HG03097 (cell line): ENCODE measurements at regions not wholly inside any gene's neighbourhood (a gene's known extent, or its start where the extent isn't known, plus 50 kb on each side); places are given as distances from the start of the nearest gene placed in this dataset.
"Not testable (repeated sequence)": the region's sequence is repeated elsewhere in the genome, so short reads cannot be mapped to it uniquely, and the experiment has no call there.

ENCODE experiments used
- ATAC-seq: cut with Tn5 transposase; IDR thresholded peaks from one replicate; pipeline ENCODE4 v1.9.1; 2021; ENCODE audit not compliant: unreplicated experiment, low FRiP score

GRCh38 chr22:48497743-48498520, 1329.7 kb downstream of the BRD1 start:
- ATAC-seq = not testable (repeated sequence)

- ATAC-seq = no peak
Observed at GRCh38 chr22:48496987-48497650, 1330.6 kb downstream of the BRD1 start.

GRCh38 chr22:48496226-48496845, 1331.3 kb downstream of the BRD1 start:
- no peak for ATAC-seq

DNA sequence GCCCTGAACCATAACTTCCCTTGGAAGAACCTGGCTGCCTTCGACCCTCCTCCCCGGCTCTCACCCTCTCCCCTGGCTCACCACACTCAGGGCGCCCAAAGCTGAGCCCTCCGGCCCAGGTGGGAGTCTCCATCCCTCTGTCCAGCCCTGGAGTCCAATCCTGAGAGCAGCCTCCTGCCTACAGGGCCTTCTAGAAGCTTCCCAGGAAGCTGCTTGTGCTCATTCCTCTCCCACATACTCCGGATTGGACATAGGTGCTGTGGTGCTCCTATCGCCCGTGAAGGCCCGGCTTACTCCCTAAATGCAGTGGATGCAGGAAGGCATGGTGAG, 1332.0 kb downstream of the BRD1 start:
- ATAC-seq = no peak

GRCh38 chr22:48494968-48495750, 1332.5 kb downstream of the BRD1 start:
- no peak for ATAC-seq

GRCh38 chr22:48494256-48494967, 1333.3 kb downstream of the BRD1 start:
- ATAC-seq = no peak

GRCh38 chr22:48493733-48494132, 1333.9 kb downstream of the BRD1 start:
- ATAC-seq = no peak

- ATAC-seq = no peak
Observed at GRCh38 chr22:48492366-48493320, 1335.0 kb downstream of the BRD1 start.

GRCh38 chr22:48491451-48491941, 1336.2 kb downstream of the BRD1 start:
- no peak for ATAC-seq

DNA sequence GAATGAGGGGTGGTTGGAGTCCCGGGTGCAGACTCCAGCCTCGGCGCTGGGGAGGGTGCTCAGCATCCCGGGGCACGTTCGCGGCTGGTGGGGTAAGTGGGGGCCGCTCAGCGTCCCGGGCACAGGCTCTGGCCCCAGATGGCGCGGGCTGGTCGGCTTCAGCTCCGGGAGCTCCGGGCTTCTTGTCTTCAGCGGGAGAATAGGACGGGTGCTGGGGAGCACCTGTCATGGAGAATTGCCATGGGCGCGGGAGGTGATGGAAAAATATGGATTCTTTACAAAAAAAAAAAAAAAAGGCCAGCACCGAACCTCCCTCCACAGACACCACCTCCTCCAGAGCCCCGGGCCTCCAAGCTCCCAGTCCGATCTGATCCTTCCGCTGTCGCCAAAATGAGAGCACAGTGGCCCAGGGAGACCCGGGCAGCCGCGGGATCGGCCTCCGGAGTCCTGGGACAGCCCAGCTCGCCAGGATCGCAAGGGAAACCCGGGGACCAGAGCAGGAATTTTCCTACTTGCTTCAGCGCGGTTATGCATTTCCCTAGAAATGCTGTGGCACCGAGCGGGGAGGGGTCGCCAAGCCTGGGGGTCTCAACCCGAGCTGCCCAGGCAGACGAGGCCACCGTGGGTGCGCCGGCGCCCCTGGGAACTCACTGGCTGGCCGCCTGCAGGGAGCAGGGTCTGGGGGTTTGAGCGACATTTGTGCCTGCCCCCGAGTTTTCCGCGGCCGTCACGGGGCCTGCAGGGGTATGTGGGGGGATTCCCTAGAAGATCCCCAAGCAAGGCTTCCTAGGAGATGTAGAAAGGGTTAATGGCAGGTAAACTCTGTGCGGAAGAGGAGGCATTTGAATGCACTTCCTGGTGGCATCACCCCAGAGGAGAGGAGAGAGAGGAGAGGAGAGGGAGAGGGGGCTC, 1336.9 kb downstream of the BRD1 start:
- no peak for ATAC-seq

GRCh38 chr22:48489551-48490499, 1337.8 kb downstream of the BRD1 start:
- no peak for ATAC-seq

DNA sequence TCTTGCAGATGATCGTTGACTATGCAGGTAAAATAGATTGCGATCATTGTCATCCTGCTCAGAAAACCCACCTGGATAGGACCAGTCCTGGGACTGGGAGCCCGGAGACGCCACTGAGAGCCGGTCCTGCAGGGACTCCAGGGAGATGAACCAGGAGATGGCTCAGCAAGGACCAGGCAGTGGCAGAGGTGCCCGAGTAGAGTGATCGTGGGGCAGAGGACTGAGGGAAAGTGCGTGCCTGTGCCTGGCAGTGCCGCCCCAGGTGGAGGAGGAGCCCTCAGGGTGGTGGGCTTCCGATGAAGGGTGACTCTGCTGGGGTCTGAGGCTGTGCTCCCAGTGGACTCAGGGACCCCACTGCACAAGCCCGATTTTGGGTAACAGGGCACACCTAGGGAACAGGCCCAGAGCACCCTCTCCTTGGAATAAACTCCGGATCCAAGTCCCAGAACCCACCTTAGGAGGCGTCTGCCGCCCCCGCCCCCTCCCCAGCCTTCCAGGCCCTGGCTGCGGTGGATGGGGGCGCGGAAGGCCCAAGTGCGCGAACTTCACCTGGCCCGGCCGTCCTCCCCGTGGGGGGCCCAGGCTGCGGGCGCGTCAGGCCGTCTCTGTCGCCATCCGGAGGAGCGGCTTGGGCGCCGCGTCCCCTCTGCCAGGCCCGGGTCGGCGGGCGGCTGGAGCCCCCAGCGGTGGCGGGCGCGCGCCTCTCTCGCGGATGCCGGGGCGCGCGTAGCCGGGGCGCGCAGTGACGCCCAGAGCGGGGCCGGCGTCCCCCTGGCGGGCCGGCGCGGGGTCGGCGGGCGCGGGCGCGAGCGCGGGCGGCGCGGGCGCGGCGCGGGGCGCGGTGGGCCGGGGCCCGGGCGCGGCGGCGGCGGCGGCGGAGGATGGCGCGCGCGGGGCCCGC, 1338.8 kb downstream of the BRD1 start:
- ATAC-seq = no peak

- ATAC-seq = no peak
Observed at GRCh38 chr22:48488149-48488551, 1339.5 kb downstream of the BRD1 start.

DNA sequence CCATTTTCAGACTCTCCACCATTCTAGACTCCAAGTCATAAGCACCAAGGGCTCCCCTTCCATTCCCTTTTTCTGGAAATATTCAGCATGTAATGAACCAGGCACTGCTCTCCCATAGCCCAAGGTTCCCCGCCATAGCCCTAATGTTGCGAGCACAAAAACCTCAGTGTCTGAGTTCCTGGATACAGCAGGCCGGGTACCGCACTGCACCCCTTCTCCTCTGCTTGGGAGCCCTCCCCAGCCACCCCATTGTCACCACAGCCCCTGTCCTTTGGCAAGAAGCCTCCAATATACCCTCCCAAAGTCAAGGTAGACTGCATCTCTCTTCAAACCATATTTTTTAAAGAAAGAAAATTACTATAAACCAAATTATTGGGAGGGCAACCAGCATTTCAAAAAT, 1341.1 kb downstream of the BRD1 start:
- ATAC-seq = no peak

- no peak for ATAC-seq
Observed at GRCh38 chr22:48486134-48486532, 1341.5 kb downstream of the BRD1 start.
